ENCODE measurements at regions not wholly inside any gene's neighbourhood (a gene's known extent, or its start where the extent isn't known, plus 50 kb on each side); places are given as distances from the start of the nearest gene placed in this dataset.

DNA sequence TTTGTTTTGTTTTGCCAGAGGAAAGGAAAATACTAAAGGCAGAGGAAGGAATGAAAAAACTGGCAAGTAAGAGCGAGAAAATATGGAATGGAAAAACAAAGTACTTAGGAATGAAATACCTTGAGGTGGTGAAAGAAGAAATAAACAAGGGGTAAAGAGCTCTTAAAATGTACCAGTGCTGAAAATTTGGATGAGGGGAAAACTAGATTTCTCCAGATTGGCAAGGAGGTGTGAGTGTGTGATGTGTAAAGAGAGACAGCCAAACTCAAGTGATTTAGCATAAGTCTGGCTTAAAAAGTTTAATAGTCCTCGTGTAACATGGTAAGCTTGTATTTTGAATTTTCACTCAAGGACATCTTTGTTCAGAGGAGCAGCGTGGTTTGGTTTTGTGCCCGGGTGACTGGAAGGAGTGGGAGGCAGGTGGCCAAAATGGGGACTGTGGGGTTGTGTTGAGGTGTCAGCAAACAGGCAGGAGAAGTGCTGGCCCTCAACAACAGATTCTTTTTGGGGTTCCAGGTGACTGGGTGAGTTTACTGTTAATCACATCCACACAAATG is 102.7 kb downstream of the DACT1 start:
- H3K4me3 Mint-ChIP-seq: no peak overlapping the region
- TF ChIP-seq EZH2 (IDR thresholded peaks at IDR 0.05) (no peak), EZH2phosphoT487 (IDR thresholded peaks at IDR 0.05) (no peak)
- TF ChIP-seq, protein P1, sequence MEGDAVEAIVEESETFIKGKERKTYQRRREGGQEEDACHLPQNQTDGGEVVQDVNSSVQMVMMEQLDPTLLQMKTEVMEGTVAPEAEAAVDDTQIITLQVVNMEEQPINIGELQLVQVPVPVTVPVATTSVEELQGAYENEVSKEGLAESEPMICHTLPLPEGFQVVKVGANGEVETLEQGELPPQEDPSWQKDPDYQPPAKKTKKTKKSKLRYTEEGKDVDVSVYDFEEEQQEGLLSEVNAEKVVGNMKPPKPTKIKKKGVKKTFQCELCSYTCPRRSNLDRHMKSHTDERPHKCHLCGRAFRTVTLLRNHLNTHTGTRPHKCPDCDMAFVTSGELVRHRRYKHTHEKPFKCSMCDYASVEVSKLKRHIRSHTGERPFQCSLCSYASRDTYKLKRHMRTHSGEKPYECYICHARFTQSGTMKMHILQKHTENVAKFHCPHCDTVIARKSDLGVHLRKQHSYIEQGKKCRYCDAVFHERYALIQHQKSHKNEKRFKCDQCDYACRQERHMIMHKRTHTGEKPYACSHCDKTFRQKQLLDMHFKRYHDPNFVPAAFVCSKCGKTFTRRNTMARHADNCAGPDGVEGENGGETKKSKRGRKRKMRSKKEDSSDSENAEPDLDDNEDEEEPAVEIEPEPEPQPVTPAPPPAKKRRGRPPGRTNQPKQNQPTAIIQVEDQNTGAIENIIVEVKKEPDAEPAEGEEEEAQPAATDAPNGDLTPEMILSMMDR (IDR thresholded peaks at IDR 0.05): no peak

DNA sequence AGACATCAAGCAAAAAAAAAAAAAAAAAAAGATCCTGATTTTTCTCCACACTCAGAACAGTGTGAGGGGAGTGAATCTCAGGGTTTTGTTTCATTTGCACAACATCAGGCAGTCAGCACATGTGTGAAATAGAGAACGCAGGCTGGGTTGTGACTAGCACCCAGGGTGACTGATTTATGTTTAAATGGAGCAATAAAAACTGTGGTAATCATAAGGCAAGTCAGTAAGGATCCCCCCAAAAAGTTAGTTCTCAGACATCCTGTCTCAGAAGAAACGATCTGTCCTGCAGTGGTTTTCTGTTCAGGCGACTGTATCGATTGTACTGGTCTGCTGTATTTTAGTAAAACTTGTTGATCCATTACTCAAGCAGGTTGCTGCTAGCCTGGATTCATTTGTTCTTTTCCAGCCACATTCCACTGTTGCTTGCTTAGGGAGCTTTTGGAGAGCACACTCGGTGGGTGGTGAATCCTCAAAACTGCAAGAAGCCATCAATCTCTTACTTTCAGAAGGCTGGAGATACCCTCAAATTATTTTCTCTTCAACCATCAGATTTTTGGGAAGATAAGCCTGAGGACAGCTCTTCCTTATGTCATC is 107.1 kb downstream of the DACT1 start:
- H3K27me3 ChIP-seq: no peaks in the 10 kb centered on the region
- no peaks in the 10 kb centered on the region for H3K9me3 ChIP-seq (ENCODE audit: low read depth)
- peaks cover 17% of the 10 kb centered on the region for H3K4me1 ChIP-seq
- no peaks in the 10 kb centered on the region for H3F3A ChIP-seq (ENCODE audit: low read depth)
- Mint-ChIP-seq H3K9me3 (no peaks in the 10 kb centered on the region), H3K27me3 (ENCODE audit: insufficient read depth, low read depth) (peaks cover 2% of the 10 kb centered on the region), H3K4me3 (no peak overlapping the region), H3K27ac (no peak overlapping the region), H3K4me1 (peaks cover 27% of the 10 kb centered on the region), H3K36me3 (no peaks in the 10 kb centered on the region)
- no peaks in the 10 kb centered on the region for H3K79me2 ChIP-seq (ENCODE audit: low read depth)
- peak; percentile 49 for DNase-seq (ENCODE audit: low spot score)
- no peak overlapping the region for H3K27ac ChIP-seq
- H3K9ac ChIP-seq: no peak overlapping the region
- no peak overlapping the region for H2AFZ ChIP-seq (replicated peaks)
- no peaks in the 10 kb centered on the region for H4K20me1 ChIP-seq (ENCODE audit: low read depth)
- no peak overlapping the region for H3K4me3 ChIP-seq
- peak overlapping the region; percentile 31 for H3K4me2 ChIP-seq
- no peaks in the 10 kb centered on the region for H3K36me3 ChIP-seq
- TF ChIP-seq EZH2phosphoT487 (IDR thresholded peaks at IDR 0.05) (no peak), EZH2 (IDR thresholded peaks at IDR 0.05) (no peak)
- TF ChIP-seq, protein P1 (IDR thresholded peaks at IDR 0.05): no peak

More for the DNA sequence above, 102.7 kb downstream of the DACT1 start:
- Histone ChIP-seq H3K4me2 (no peak overlapping the region), H4K20me1 (ENCODE audit: low read depth) (no peaks in the 10 kb centered on the region), H2AFZ (replicated peaks) (no peak overlapping the region), H3F3A (ENCODE audit: low read depth) (no peaks in the 10 kb centered on the region), H3K9ac (no peak overlapping the region), H3K9me3 (ENCODE audit: low read depth) (no peaks in the 10 kb centered on the region), H3K4me1 (peaks cover 10% of the 10 kb centered on the region), H3K27ac (no peak overlapping the region), H3K4me3 (no peak overlapping the region), H3K36me3 (no peaks in the 10 kb centered on the region), H3K79me2 (ENCODE audit: low read depth) (no peaks in the 10 kb centered on the region), H3K27me3 (no peaks in the 10 kb centered on the region)
- Mint-ChIP-seq H3K27ac (peak overlapping the region; percentile 4), H3K27me3 (ENCODE audit: insufficient read depth, low read depth) (peaks cover 2% of the 10 kb centered on the region), H3K9me3 (no peaks in the 10 kb centered on the region), H3K36me3 (no peaks in the 10 kb centered on the region), H3K4me1 (peaks cover 19% of the 10 kb centered on the region)
- DNase-seq (ENCODE audit: low spot score): no peak

DNA sequence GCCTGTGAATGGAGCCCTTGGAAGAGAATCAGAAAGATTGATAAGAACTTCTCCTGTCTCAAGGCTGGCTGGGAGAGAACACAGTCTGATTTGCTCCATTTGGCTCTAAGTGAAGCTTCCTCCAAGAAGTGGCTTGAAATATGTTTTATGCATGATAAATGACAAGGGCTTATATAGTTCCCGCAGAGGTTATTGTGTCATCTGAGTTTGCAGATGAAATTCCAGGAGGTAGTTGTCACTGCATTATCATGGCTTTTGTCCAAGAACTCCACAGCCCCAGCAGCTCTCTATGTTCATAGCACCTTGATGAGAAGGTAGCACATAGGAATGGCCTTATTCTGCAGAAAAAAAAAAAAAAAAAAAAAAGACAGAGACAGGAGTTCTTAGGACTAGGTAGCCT is 108.5 kb downstream of the DACT1 start:
- no peaks in the 10 kb centered on the region for H3F3A ChIP-seq (ENCODE audit: low read depth)
- TF ChIP-seq, protein P1 (IDR thresholded peaks at IDR 0.05): no peak
- TF ChIP-seq EZH2phosphoT487 (IDR thresholded peaks at IDR 0.05): no peak
- TF ChIP-seq EZH2 (IDR thresholded peaks at IDR 0.05): no peak
- Mint-ChIP-seq H3K9me3 (no peaks in the 10 kb centered on the region), H3K36me3 (no peaks in the 10 kb centered on the region), H3K27ac (no peak overlapping the region), H3K4me1 (peaks cover 27% of the 10 kb centered on the region), H3K27me3 (ENCODE audit: insufficient read depth, low read depth) (peaks cover 4% of the 10 kb centered on the region), H3K4me3 (no peak overlapping the region)
- H3K27me3 ChIP-seq: no peaks in the 10 kb centered on the region
- no peak overlapping the region for H3K4me2 ChIP-seq
- no peak overlapping the region for H3K27ac ChIP-seq
- peaks cover 17% of the 10 kb centered on the region for H3K4me1 ChIP-seq
- no peak overlapping the region for H3K4me3 ChIP-seq
- H2AFZ ChIP-seq (replicated peaks): no peak overlapping the region
- no peaks in the 10 kb centered on the region for H3K36me3 ChIP-seq
- H3K9me3 ChIP-seq (ENCODE audit: low read depth): no peaks in the 10 kb centered on the region
- H4K20me1 ChIP-seq (ENCODE audit: low read depth): no peaks in the 10 kb centered on the region
- H3K79me2 ChIP-seq (ENCODE audit: low read depth): no peaks in the 10 kb centered on the region
- H3K9ac ChIP-seq: no peak overlapping the region
- DNase-seq (ENCODE audit: low spot score): no peak

All from neural progenitor cell (in vitro differentiated cells).